ENCODE measurements at regions not wholly inside any gene's neighbourhood (a gene's known extent, or its start where the extent isn't known, plus 50 kb on each side); places are given as distances from the start of the nearest gene placed in this dataset.

DNA sequence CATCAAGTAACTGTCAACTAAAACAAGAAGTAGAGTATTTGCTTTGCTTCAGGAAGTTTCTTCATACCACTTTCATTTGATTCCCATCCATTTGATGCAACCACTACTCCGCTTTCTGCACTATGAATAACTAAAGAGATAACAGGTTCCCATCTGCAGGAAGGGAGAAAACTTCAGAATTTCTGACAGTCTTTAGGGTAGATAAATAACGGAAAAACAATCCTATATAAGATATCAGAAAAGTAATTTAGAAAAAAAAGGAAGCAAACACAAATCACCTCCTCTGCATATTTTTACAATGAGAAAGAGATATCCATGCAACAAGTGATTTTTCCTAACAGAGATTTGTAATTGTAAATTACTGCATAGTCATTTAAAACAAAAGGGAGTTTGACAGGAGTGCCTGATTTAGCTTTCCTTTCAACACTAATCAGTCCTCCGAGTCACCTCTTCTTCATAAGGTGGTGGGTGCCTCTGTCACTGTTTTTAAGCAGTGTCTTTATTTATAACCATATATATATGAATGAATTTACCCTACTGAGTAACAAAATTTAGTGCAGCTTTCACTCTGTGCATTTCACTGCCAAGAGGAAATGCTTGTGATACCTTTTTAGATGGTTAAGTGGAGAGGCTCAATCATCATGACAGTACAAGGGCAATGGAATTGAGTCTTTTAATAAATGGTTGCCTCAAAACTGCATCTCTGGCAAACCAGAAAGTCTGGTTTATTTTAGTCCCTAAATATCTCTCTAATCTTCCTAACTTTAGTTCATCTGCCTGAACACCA, 1920.4 kb downstream of the MRPL39 start:
- H2BK20ac ChIP-seq (ENCODE audit: low read depth, low read length), result no peak overlapping the region
- no peak overlapping the region for H3K14ac ChIP-seq (replicated peaks; ENCODE audit: low read depth, low read length)
- H2BK120ac ChIP-seq (ENCODE audit: low read depth, low read length), result no peak overlapping the region
- no peak for ATAC-seq (ENCODE audit: low read depth)
- intact Hi-C loops (cut with micrococcal nuclease) (no loop called here), dilution Hi-C loops (cut with HindIII; ENCODE audit: low sequenced_read_pairs, unreplicated experiment) (no loop called here), in situ Hi-C loops (cut with MboI; ENCODE audit: low sequenced_read_pairs) (no loop called here)
- no peak overlapping the region for H3K4ac ChIP-seq (ENCODE audit: low read depth, low read length)
- no peak overlapping the region for H3K27ac ChIP-seq (ENCODE audit: insufficient read depth, low read length)
- H2AK9ac ChIP-seq (replicated peaks; ENCODE audit: low read depth, low read length, poor library complexity), result no peak overlapping the region
- H3K9me1 ChIP-seq (ENCODE audit: insufficient read depth, low read length), result no peaks in the 10 kb centered on the region
- H2BK5ac ChIP-seq (ENCODE audit: low read depth, low read length, poor library complexity, severe bottlenecking), result no peak overlapping the region
- no peak for DNase-seq
- H4K5ac ChIP-seq (ENCODE audit: low read depth, low read length), result no peak overlapping the region
- no peak overlapping the region for H3K9ac ChIP-seq (ENCODE audit: low read depth, low read length)
- peaks cover 3% of the 10 kb centered on the region for H3K9me3 ChIP-seq (ENCODE audit: control insufficient read depth, insufficient read depth, low read length)
- no peaks in the 10 kb centered on the region for H3K36me3 ChIP-seq (ENCODE audit: control insufficient read depth, insufficient read depth, low read length)
- H2BK15ac ChIP-seq (ENCODE audit: low read depth, low read length), result no peak overlapping the region
- H3K23ac ChIP-seq (ENCODE audit: low read depth, low read length), result no peak overlapping the region
- no peak overlapping the region for H2AFZ ChIP-seq (replicated peaks; ENCODE audit: low read length, poor library complexity)
- H4K8ac ChIP-seq (ENCODE audit: low read depth in 2 of 2, low read length in 2 of 2), result no peak overlapping the region
- H3K4me2 ChIP-seq (ENCODE audit: low read depth, low read length), result no peak overlapping the region
- H3K4me3 ChIP-seq (ENCODE audit: insufficient read depth, low read depth, low read length), result no peak overlapping the region
- no peak overlapping the region for H3K56ac ChIP-seq (ENCODE audit: extremely low read depth, insufficient read depth, low read length)
- no peak overlapping the region for H4K91ac ChIP-seq (ENCODE audit: insufficient read depth, low read depth, low read length)
- H3K4me1 ChIP-seq (ENCODE audit: control insufficient read depth, insufficient read depth, low read length), result no peaks in the 10 kb centered on the region
- CTCF ChIA-PET, result no interaction called here
- no TSS peak for BruUV-seq (replicated peaks)
- no peak for TF ChIP-seq RAD21 (IDR thresholded peaks at IDR 0.05; ENCODE audit: low read length)
- no peak for TF ChIP-seq NFE2L2 (IDR thresholded peaks at IDR 0.05; ENCODE audit: low read depth, low read length)
- TF ChIP-seq FOS (IDR thresholded peaks at IDR 0.05; ENCODE audit: low read depth, low read length), result no peak
- TF ChIP-seq, protein P1, sequence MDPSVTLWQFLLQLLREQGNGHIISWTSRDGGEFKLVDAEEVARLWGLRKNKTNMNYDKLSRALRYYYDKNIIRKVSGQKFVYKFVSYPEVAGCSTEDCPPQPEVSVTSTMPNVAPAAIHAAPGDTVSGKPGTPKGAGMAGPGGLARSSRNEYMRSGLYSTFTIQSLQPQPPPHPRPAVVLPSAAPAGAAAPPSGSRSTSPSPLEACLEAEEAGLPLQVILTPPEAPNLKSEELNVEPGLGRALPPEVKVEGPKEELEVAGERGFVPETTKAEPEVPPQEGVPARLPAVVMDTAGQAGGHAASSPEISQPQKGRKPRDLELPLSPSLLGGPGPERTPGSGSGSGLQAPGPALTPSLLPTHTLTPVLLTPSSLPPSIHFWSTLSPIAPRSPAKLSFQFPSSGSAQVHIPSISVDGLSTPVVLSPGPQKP (IDR thresholded peaks at IDR 0.05; ENCODE audit: borderline replicate concordance, low read depth, low read length), result no peak
- TF ChIP-seq MAFK (IDR thresholded peaks at IDR 0.05; ENCODE audit: low read depth, low read length), result no peak
- TF ChIP-seq CHD1 (IDR thresholded peaks at IDR 0.05; ENCODE audit: low read depth, low read length), result no peak
- no peak for TF ChIP-seq CEBPB (IDR thresholded peaks at IDR 0.05; ENCODE audit: low read depth, low read length)
- TF ChIP-seq MAZ (IDR thresholded peaks at IDR 0.05; ENCODE audit: borderline replicate concordance, low read depth, low read length), result no peak
- no peak for TF ChIP-seq BHLHE40 (IDR thresholded peaks at IDR 0.05; ENCODE audit: low read depth, low read length)
- TF ChIP-seq RFX5 (IDR thresholded peaks at IDR 0.05; ENCODE audit: low read depth, low read length), result no peak
- TF ChIP-seq, protein P2, sequence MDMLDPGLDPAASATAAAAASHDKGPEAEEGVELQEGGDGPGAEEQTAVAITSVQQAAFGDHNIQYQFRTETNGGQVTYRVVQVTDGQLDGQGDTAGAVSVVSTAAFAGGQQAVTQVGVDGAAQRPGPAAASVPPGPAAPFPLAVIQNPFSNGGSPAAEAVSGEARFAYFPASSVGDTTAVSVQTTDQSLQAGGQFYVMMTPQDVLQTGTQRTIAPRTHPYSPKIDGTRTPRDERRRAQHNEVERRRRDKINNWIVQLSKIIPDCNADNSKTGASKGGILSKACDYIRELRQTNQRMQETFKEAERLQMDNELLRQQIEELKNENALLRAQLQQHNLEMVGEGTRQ (IDR thresholded peaks at IDR 0.05; ENCODE audit: low read depth, low read length), result no peak
- TF ChIP-seq RCOR1 (IDR thresholded peaks at IDR 0.05; ENCODE audit: insufficient replicate concordance, low read length), result no peak
- no peak overlapping the region for H3K18ac ChIP-seq (ENCODE audit: low read depth, low read length)
- no CpG with 5 or more reads among the region's 3 CpGs for WGBS, 2 experiments (ENCODE audit: extremely low coverage in 2 of 2, insufficient read length in 1 of 2)
- H3K79me1 ChIP-seq (ENCODE audit: low read depth in 1 of 2, low read length in 2 of 2), result no peaks in the 10 kb centered on the region
- H4K20me1 ChIP-seq (ENCODE audit: insufficient read depth, low read length), result no peaks in the 10 kb centered on the region
- H3K27me3 ChIP-seq (ENCODE audit: control insufficient read depth, insufficient read depth, low read length), result no peaks in the 10 kb centered on the region
- POLR2A ChIA-PET (ENCODE audit: unreplicated experiment), result no interaction called here
- no peak overlapping the region for H2AK5ac ChIP-seq (ENCODE audit: low read depth, low read length)

Data from IMR-90 (cell line).